BE2C (cell line): ENCODE measurements at regions not wholly inside any gene's neighbourhood (a gene's known extent, or its start where the extent isn't known, plus 50 kb on each side); places are given as distances from the start of the nearest gene placed in this dataset.

Source experiments
- DNase-seq: peaks from one replicate; pipeline ENCODE4 v3.0.0-alpha.2; 2020
- H3K27me3 ChIP-seq: fragments of 250-450 bp; sonication (Bioruptor Pico); 2 replicates; pipeline ENCODE4 v1.5.1; 2020; ENCODE audit warnings: mild to moderate bottlenecking
- H3K36me3 ChIP-seq: fragments of 250-450 bp; sonication (Bioruptor Pico); 2 replicates; pipeline ENCODE4 v1.5.1; 2020; ENCODE audit warnings: mild to moderate bottlenecking
- H3K4me1 ChIP-seq: fragments of 250-450 bp; sonication (Bioruptor Pico); 2 replicates; pipeline ENCODE4 v1.5.1; 2020
- H3K4me3 ChIP-seq: 2 replicates; pipeline ENCODE4 v1.5.1; 2011; ENCODE audit warnings: low read depth, low read length
- H3K9me3 ChIP-seq: fragments of 250-450 bp; sonication (Bioruptor Pico); 2 replicates; pipeline ENCODE4 v1.5.1; 2020
- TF ChIP-seq, protein P1 (sequence below): IDR thresholded peaks from 2 replicates; pipeline ENCODE4 v1.5.1; 2012; ENCODE audit warnings: mild to moderate bottlenecking, low read depth, low read length

DNA sequence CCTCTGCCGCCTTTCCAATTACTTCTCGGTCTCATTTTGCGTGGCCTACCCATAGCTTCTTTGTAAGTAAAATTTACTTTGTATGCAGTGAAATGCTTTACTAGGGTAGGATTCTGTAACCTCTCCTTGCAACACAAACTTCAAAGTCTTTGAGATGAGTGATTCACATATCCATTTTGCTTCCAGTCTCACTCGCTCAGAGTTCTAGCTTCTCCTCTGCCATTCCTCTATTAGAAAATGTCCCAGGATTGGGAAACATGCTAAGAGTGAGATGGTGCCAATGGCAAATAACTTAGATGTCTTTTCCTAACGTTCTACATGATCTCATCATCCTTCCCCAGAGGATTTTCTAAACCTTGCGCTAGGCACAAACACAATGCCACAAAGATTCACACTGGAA, 270.5 kb upstream of the SLC30A5 start:
- Histone ChIP-seq H3K4me3 (no peak overlapping the region), H3K27me3 (no peaks in the 10 kb centered on the region), H3K4me1 (peaks cover 8% of the 10 kb centered on the region), H3K9me3 (no peaks in the 10 kb centered on the region), H3K36me3 (no peaks in the 10 kb centered on the region)
- TF ChIP-seq, protein P1, sequence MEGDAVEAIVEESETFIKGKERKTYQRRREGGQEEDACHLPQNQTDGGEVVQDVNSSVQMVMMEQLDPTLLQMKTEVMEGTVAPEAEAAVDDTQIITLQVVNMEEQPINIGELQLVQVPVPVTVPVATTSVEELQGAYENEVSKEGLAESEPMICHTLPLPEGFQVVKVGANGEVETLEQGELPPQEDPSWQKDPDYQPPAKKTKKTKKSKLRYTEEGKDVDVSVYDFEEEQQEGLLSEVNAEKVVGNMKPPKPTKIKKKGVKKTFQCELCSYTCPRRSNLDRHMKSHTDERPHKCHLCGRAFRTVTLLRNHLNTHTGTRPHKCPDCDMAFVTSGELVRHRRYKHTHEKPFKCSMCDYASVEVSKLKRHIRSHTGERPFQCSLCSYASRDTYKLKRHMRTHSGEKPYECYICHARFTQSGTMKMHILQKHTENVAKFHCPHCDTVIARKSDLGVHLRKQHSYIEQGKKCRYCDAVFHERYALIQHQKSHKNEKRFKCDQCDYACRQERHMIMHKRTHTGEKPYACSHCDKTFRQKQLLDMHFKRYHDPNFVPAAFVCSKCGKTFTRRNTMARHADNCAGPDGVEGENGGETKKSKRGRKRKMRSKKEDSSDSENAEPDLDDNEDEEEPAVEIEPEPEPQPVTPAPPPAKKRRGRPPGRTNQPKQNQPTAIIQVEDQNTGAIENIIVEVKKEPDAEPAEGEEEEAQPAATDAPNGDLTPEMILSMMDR, result no peak
- DNase-seq, result no peak

DNA sequence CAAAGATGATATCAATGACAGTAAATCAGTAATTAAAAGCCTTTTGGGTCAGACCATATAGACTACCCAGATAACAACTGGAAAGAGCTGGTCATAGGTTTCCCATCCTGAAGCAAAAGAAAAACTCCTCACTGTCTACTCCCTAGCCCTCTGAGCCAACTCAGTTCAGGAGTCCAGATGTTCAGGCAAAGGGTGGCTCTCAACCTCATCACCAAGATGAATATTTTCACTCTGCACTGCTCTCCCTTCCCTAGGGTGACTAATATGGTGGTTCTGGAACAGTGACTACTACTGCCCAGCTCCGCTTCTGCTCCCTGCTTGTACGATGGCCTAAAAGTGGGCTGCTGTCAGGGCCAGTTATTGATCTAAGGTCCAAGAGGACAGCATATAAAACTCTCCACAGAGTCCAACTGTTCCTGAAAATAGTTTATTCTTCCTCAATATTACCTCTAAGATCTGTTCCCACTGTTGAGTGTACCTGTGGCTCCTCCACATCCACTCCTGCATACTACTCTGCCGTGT, 263.4 kb upstream of the SLC30A5 start:
- no peak for DNase-seq
- Histone ChIP-seq H3K36me3 (no peaks in the 10 kb centered on the region), H3K4me1 (no peaks in the 10 kb centered on the region), H3K9me3 (no peaks in the 10 kb centered on the region), H3K27me3 (no peaks in the 10 kb centered on the region), H3K4me3 (no peak overlapping the region)
- TF ChIP-seq, protein P1, result no peak

DNA sequence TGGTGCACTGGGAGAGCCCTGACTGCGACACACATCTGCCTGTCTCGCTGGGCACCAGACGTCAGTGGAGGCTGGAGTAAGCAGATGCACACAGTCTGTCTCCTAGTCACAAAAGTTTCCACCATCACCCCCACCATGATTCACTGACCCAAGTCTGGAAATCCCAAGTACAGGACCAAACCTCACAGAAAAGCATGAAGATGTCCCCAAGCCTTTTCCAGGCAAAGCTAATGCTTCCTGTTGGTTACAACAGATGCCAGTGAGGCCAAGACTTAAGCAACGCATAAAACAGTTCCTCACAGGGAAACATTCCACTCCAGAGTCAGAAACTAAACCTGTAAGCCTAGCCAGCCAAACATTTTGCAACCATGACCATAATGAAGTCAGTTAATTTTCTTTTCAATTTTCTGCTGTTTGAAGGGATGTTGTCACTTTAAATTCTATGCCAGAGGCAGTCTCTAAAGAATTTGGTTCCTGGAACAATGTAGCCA, 259.3 kb upstream of the SLC30A5 start:
- no peak overlapping the region for H3K4me3 ChIP-seq
- no peaks in the 10 kb centered on the region for H3K9me3 ChIP-seq
- TF ChIP-seq, protein P1, result no peak
- no peaks in the 10 kb centered on the region for H3K36me3 ChIP-seq
- H3K4me1 ChIP-seq, result no peaks in the 10 kb centered on the region
- no peaks in the 10 kb centered on the region for H3K27me3 ChIP-seq
- DNase-seq, result no peak

DNA sequence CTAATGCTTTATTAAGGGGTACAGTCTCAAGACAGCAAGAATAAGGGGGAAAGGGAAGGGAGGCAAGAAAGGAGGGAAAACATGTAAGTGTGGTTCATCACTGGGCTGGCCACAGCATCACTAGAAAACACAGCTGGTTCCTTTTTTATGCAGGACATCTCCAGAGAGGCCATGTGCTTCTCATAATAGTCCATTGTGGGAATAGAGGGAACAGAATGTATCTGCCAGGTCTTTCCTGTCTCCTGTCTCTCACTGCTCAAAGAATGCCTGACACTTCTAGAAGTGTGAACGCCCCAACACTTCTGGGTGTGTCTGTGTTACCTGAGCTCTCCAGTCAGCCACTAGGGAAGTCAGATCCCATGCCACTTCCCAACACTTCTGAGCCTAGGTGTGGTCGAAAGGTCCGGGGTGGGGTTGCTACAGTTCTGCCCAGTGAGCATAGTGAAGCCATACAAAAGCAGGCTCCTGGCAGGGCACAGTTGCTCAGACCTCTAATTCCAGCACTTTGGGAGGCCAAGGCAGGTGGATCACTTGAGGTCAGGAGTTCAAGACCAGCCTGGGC, 255.6 kb upstream of the SLC30A5 start:
- Histone ChIP-seq H3K4me3 (no peak overlapping the region), H3K27me3 (no peaks in the 10 kb centered on the region), H3K36me3 (no peaks in the 10 kb centered on the region), H3K4me1 (no peaks in the 10 kb centered on the region), H3K9me3 (no peaks in the 10 kb centered on the region)
- DNase-seq, result no peak
- TF ChIP-seq, protein P1, result no peak

DNA sequence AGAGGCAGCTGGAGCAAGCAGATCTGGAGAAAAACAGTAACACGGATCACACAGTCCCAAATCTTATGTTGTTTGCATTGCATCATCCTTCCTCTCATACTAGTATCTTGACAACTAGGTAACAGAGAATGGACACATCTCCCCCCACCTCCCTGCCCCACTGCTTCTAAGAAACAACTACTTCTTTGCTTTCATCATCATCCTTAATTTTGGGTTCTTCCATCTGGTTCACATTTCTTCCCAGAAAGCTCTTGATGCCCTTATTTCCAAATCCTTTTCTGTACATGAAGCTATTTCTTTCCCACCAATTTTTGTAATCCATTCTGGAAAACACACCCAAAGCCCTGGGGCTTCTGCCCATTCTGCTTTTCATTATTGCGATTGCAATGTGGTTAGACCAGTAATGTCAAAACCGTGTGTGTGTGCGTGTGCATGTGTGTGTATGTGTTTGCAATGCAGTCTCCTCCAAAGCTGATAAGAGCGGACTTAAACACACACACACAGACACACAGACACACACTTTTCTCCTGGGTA, 254.7 kb upstream of the SLC30A5 start:
- Histone ChIP-seq H3K27me3 (no peaks in the 10 kb centered on the region), H3K9me3 (no peaks in the 10 kb centered on the region), H3K4me1 (no peaks in the 10 kb centered on the region), H3K36me3 (no peaks in the 10 kb centered on the region), H3K4me3 (no peak overlapping the region)
- DNase-seq, result no peak
- TF ChIP-seq, protein P1, result no peak

DNA sequence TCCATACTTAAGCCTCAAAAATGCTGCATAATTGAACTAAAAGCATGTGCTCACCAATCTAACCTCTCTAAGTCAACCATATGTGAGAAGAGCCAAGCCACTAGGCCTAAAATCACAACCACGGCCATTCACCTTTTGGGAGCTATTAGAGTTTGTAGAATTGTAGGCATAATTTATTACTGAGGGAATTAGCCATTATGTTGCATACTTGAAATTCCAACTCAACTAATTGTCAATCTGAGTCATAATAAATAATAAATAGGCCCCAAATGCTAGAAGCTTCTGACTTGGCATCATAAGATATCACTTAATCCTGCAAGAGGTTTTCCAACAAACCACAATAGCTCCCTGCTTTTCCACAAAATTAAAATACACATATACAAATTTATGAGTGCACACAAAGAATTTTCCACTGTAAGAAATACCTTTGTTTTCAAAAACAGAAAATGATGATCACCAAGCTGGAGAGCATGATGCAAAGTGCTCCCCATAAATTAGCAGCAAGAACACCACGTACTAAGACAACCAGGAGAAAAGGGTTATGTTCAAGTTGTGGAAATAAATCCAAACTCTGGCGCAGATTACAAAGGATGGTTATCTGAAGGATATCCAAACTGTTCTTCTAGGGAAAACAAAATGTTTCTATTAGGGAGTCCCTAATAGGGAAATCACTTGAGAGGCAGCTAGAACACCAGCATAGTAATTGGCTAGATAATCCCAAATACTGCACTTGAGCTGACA, 250.0 kb upstream of the SLC30A5 start:
- DNase-seq, result no peak
- no peak overlapping the region for H3K4me3 ChIP-seq
- no peaks in the 10 kb centered on the region for H3K36me3 ChIP-seq
- TF ChIP-seq, protein P1, result no peak
- H3K27me3 ChIP-seq, result no peaks in the 10 kb centered on the region
- H3K9me3 ChIP-seq, result no peaks in the 10 kb centered on the region
- peaks cover 2% of the 10 kb centered on the region; the same call in 1 of the 2 replicates for H3K4me1 ChIP-seq
